ENCODE measurements at regions not wholly inside any gene's neighbourhood (a gene's known extent, or its start where the extent isn't known, plus 50 kb on each side); places are given as distances from the start of the nearest gene placed in this dataset.
"Not testable (repeated sequence)": the region's sequence is repeated elsewhere in the genome, so short reads cannot be mapped to it uniquely, and the experiment has no call there.

DNA sequence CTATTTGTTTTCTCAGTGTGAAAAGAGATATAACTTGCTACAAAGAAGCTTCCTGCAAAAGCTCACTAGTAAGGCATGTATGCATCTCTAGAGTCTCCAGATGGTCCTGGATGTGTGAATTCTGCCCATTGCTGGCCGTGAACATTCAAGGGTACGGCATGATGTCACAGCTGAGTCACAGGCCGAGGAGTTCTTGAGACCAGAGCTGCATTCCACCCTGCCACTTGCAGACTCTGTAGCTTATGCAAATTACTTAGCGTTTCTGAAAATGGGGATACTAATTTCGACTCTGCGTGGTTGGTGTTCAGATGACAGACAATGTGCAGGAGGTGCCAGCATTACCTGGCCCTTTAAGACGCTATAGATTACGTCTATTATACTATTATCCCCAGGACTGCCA is 470.7 kb downstream of the ZNF536 start:
- DNase-seq (ENCODE audit: low read depth) = no peak
- TF ChIP-seq CTCF (conservative IDR thresholded peaks at IDR 0.05; ENCODE audit: low read depth, low read length) = no peak
- no peak overlapping the region for H3K4me3 ChIP-seq (ENCODE audit: low read depth, low read length)

GRCh38 chr19:30841934-30842333 is 469.8 kb downstream of the ZNF536 start:
- no peak for TF ChIP-seq CTCF (conservative IDR thresholded peaks at IDR 0.05; ENCODE audit: low read depth, low read length)
- no peak for DNase-seq (ENCODE audit: low read depth)
- no peak overlapping the region for H3K4me3 ChIP-seq (ENCODE audit: low read depth, low read length)

DNA sequence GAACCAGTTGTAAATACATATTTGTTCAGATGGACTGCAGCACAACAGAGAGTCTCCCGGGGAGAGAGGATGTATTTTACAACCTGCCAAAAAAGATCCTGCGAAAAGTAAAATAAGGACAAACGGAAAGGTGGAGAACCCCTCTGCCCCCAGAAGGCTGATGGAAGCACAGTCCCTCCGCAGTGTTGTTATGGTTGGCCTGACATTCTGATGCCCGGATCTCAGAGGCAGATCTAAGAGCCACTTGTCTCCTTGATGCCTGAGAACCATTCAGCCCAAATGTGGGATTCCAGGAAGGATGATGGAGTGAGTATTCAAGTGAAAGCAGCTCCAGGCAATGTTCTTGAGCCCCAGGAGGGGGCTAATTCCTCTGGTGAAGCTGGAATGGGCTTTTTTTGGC is 458.7 kb downstream of the ZNF536 start:
- TF ChIP-seq CTCF (conservative IDR thresholded peaks at IDR 0.05; ENCODE audit: low read depth, low read length) = no peak
- no peak for DNase-seq (ENCODE audit: low read depth)
- H3K4me3 ChIP-seq (ENCODE audit: low read depth, low read length) = no peak overlapping the region

GRCh38 chr19:30825505-30825904 is 453.3 kb downstream of the ZNF536 start:
- not testable (repeated sequence) for H3K4me3 ChIP-seq (ENCODE audit: low read depth, low read length); DNase-seq (ENCODE audit: low read depth)

DNA sequence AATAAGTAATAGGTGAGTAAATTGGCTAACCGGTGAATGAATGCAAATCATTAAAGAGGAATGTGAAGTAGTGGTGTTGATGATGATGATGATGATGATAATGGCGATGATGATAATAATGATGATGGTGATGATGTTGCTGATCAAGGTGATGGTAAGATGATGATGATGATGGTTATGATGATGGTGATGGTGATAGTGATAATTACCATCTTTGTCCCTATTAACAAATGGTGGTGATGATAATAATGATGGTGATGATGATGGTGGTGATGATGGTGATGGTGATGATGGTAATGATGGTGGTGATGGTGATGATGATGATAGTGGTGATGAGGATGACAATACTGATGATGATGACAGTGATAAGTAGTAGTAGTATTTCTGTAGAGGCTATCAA is 452.6 kb downstream of the ZNF536 start:
- DNase-seq (ENCODE audit: low read depth) = no peak
- TF ChIP-seq CTCF (conservative IDR thresholded peaks at IDR 0.05; ENCODE audit: low read depth, low read length) = no peak
- no peak overlapping the region for H3K4me3 ChIP-seq (ENCODE audit: low read depth, low read length)

DNA sequence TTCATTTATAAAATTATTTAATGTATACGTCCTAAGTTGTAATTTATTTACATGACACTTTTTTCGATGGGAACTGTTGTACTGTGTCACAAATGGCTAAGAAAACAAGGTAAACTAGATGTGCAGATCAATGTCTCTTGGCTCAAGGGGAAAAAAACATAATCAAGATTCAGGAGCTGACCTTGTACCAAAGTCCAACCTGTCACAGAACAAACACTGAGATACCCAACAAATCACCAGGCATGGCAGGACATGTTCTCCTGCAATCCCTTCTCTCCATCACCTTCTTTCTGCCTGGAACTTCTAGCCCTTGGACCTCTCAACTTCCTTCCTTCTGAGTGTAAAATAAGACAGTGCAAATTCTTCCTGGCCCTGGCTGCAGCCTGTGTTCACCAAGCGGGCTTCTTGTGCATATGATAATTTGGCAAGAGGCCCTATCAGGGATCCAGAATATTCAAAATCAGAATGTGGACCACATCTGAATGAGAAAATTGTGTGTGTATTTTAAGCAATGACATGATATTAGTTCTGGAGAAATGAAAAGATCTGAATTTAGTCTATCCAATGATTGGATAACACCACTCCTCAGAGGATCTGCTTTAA is 445.9 kb downstream of the ZNF536 start:
- no peak overlapping the region for H3K4me3 ChIP-seq (ENCODE audit: low read depth, low read length)
- no peak for TF ChIP-seq CTCF (conservative IDR thresholded peaks at IDR 0.05; ENCODE audit: low read depth, low read length)
- DNase-seq (ENCODE audit: low read depth) = no peak

DNA sequence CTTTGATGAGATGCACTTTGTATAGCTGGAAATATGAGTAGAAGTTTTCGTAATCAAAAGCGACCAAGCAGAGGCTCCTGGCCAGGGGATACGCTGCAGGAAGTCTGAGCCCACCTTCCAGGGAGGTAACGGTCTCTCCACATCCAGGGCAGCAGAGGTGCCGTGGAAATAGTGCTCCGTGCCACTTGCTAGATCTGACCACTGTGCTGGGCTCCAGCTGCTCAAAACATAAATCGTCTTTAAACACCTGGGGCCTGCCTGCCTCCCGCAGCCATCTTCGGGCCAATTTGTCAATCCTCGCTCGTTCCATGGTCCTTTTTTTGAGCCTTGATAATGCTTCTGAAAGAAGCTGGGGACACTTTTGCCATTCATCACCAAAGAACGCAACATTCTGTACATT is 445.0 kb downstream of the ZNF536 start:
- no peak for DNase-seq (ENCODE audit: low read depth)
- TF ChIP-seq CTCF (conservative IDR thresholded peaks at IDR 0.05; ENCODE audit: low read depth, low read length) = no peak
- H3K4me3 ChIP-seq (ENCODE audit: low read depth, low read length) = no peak overlapping the region

All from choroid plexus epithelial cell (primary cell).